Duodenal mucosa (tissue), 2 donors: ENCODE measurements at regions not wholly inside any gene's neighbourhood (a gene's known extent, or its start where the extent isn't known, plus 50 kb on each side); places are given as distances from the start of the nearest gene placed in this dataset.

Experiments
- H3K27ac ChIP-seq: one replicate; pipeline ENCODE4 v1.7.0; 2013; ENCODE audit warnings: low read depth, low read length
- H3K27me3 ChIP-seq, 2 donors: one replicate each; pipeline ENCODE4 v1.7.0; 2013; ENCODE audit warnings: low read length in 2 of 2, control low read depth in 1 of 2; ENCODE audit not compliant: insufficient read depth in 2 of 2, control insufficient read depth in 1 of 2
- H3K36me3 ChIP-seq, 2 donors: one replicate each; pipeline ENCODE4 v1.7.0; 2013; ENCODE audit warnings: low read length in 2 of 2, control low read depth in 1 of 2; ENCODE audit not compliant: insufficient read depth in 2 of 2, control insufficient read depth in 1 of 2
- H3K4me1 ChIP-seq, 2 donors: one replicate each; pipeline ENCODE4 v1.7.0; 2013; ENCODE audit warnings: low read length in 2 of 2, control low read depth in 1 of 2; ENCODE audit not compliant: insufficient read depth in 2 of 2, control insufficient read depth in 1 of 2
- H3K4me3 ChIP-seq, 2 donors: one replicate each; pipeline ENCODE4 v1.7.0; 2013; ENCODE audit warnings: low read length in 2 of 2, low read depth in 1 of 2
- H3K9ac ChIP-seq, 2 donors: one replicate each; pipeline ENCODE4 v1.7.0; 2013; ENCODE audit warnings: low read length in 2 of 2, low read depth in 1 of 2
- H3K9me3 ChIP-seq, 2 donors: one replicate each; pipeline ENCODE4 v1.7.0; 2013; ENCODE audit warnings: low read length in 2 of 2, control low read depth in 1 of 2; ENCODE audit not compliant: control insufficient read depth in 1 of 2

GRCh38 chr17:74089380-74089779, 114.1 kb upstream of the RPL38 start:
- H3K9me3 ChIP-seq: peaks cover 0 to 5% of the 10 kb centered on the region in 2 donors
- H3K27ac ChIP-seq: no peak overlapping the region
- no peaks in the 10 kb centered on the region for H3K4me1 ChIP-seq
- H3K9ac ChIP-seq: no peak overlapping the region
- H3K27me3 ChIP-seq: peaks cover 0 to 3% of the 10 kb centered on the region in 2 donors
- no peaks in the 10 kb centered on the region for H3K36me3 ChIP-seq
- H3K4me3 ChIP-seq: no peak overlapping the region

GRCh38 chr17:74089869-74090464, 113.5 kb upstream of the RPL38 start:
- Histone ChIP-seq H3K27me3 (peaks cover 0 to 3% of the 10 kb centered on the region in 2 donors), H3K36me3 (no peaks in the 10 kb centered on the region), H3K9ac (no peak overlapping the region), H3K27ac (no peak overlapping the region), H3K4me3 (no peak overlapping the region), H3K9me3 (peaks cover 0 to 5% of the 10 kb centered on the region in 2 donors), H3K4me1 (no peaks in the 10 kb centered on the region)

- H3K4me1 ChIP-seq: no peaks in the 10 kb centered on the region
- H3K36me3 ChIP-seq: no peaks in the 10 kb centered on the region
- no peaks in the 10 kb centered on the region for H3K9me3 ChIP-seq
- H3K27ac ChIP-seq: no peak overlapping the region
- H3K4me3 ChIP-seq: no peak overlapping the region
- H3K9ac ChIP-seq: no peak overlapping the region
- peaks cover 6 to 7% of the 10 kb centered on the region in 2 donors for H3K27me3 ChIP-seq
These were observed 108.8 kb upstream of the RPL38 start for GRCh38 chr17:74094651-74095050.

- no peak overlapping the region for H3K27ac ChIP-seq
- no peak overlapping the region for H3K4me3 ChIP-seq
- H3K9ac ChIP-seq: no peak overlapping the region
- peaks cover 6 to 10% of the 10 kb centered on the region in 2 donors for H3K27me3 ChIP-seq
- H3K4me1 ChIP-seq: no peaks in the 10 kb centered on the region
- no peaks in the 10 kb centered on the region for H3K36me3 ChIP-seq
- H3K9me3 ChIP-seq: no peaks in the 10 kb centered on the region
These were observed 107.0 kb upstream of the RPL38 start for GRCh38 chr17:74096456-74096855.

GRCh38 chr17:74097450-74098135, 105.9 kb upstream of the RPL38 start:
- H3K9me3 ChIP-seq: no peaks in the 10 kb centered on the region
- no peak overlapping the region for H3K4me3 ChIP-seq
- H3K27ac ChIP-seq: no peak overlapping the region
- no peak overlapping the region for H3K9ac ChIP-seq
- H3K36me3 ChIP-seq: no peaks in the 10 kb centered on the region
- H3K27me3 ChIP-seq: peaks cover 6 to 10% of the 10 kb centered on the region in 2 donors
- no peaks in the 10 kb centered on the region for H3K4me1 ChIP-seq

GRCh38 chr17:74098136-74099024, 105.1 kb upstream of the RPL38 start:
- H3K9ac ChIP-seq: no peak overlapping the region
- no peaks in the 10 kb centered on the region for H3K4me1 ChIP-seq
- no peaks in the 10 kb centered on the region for H3K9me3 ChIP-seq
- no peak overlapping the region for H3K4me3 ChIP-seq
- peaks cover 6 to 10% of the 10 kb centered on the region in 2 donors for H3K27me3 ChIP-seq
- no peak overlapping the region for H3K27ac ChIP-seq
- H3K36me3 ChIP-seq: no peaks in the 10 kb centered on the region

GRCh38 chr17:74099442-74100340, 103.8 kb upstream of the RPL38 start:
- H3K36me3 ChIP-seq: no peaks in the 10 kb centered on the region
- no peak overlapping the region for H3K9ac ChIP-seq
- no peak overlapping the region for H3K4me3 ChIP-seq
- H3K4me1 ChIP-seq: no peaks in the 10 kb centered on the region
- H3K9me3 ChIP-seq: no peaks in the 10 kb centered on the region
- H3K27me3 ChIP-seq: peaks cover 6 to 10% of the 10 kb centered on the region in 2 donors
- H3K27ac ChIP-seq: no peak overlapping the region

- Histone ChIP-seq H3K36me3 (no peaks in the 10 kb centered on the region), H3K27me3 (peaks cover 6 to 12% of the 10 kb centered on the region in 2 donors), H3K4me1 (no peaks in the 10 kb centered on the region), H3K27ac (no peak overlapping the region), H3K9me3 (no peaks in the 10 kb centered on the region), H3K4me3 (no peak overlapping the region), H3K9ac (no peak overlapping the region)
These were observed 98.6 kb upstream of the RPL38 start for GRCh38 chr17:74104921-74105320.

GRCh38 chr17:74107107-74107506, 96.4 kb upstream of the RPL38 start:
- no peaks in the 10 kb centered on the region for H3K36me3 ChIP-seq
- H3K4me3 ChIP-seq: no peak overlapping the region
- H3K27ac ChIP-seq: no peak overlapping the region
- no peaks in the 10 kb centered on the region for H3K9me3 ChIP-seq
- peaks cover 3 to 12% of the 10 kb centered on the region in 2 donors for H3K27me3 ChIP-seq
- H3K4me1 ChIP-seq: no peaks in the 10 kb centered on the region
- H3K9ac ChIP-seq: no peak overlapping the region
